ENCODE measurements at regions not wholly inside any gene's neighbourhood (a gene's known extent, or its start where the extent isn't known, plus 50 kb on each side); places are given as distances from the start of the nearest gene placed in this dataset.
"Not testable (repeated sequence)": the region's sequence is repeated elsewhere in the genome, so short reads cannot be mapped to it uniquely, and the experiment has no call there.

DNA sequence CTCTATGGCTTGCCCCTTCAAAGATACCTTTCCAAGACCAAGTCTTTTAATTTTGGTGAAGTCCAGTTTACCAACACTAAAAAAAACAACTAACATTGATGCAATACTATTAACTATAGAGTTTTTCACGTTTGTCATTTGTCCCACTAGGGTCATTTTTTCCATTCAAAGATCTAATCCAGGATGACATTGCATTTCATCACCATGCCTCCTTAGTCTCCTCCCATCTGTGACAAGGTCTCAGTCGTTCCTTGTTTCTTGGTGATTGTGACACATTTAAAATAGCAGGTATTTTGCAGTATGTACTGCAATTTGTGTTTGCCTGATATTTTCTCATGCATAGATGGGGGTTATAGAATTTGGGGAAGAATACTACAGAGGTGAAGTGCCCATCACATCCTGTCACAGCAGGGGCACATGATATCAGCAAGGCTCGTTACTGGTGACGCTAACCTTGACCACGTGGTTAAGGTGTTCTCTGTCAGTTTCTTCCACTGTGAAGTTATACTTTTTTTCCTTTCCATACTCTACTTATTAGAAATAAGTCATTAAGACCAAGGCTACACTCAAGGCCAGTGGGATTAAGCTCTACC, 799.2 kb upstream of the RAB6C start:
- Mint-ChIP-seq H3K4me3 (no peak overlapping the region), H3K4me1 (ENCODE audit: low read depth) (no peaks in the 10 kb centered on the region), H3K27me3 (ENCODE audit: low read depth) (no peaks in the 10 kb centered on the region), H3K36me3 (ENCODE audit: insufficient read depth) (no peaks in the 10 kb centered on the region), H3K9me3 (no peaks in the 10 kb centered on the region)
- DNase-seq (no peak), ATAC-seq (no peak)

- DNase-seq (no peak), ATAC-seq (no peak)
- Mint-ChIP-seq H3K9me3 (no peaks in the 10 kb centered on the region), H3K27me3 (ENCODE audit: low read depth) (no peaks in the 10 kb centered on the region), H3K36me3 (ENCODE audit: insufficient read depth) (no peaks in the 10 kb centered on the region), H3K4me1 (ENCODE audit: low read depth) (no peaks in the 10 kb centered on the region), H3K4me3 (no peak overlapping the region)
Measured at GRCh38 chr2:129181433-129181832, 798.0 kb upstream of the RAB6C start.

DNA sequence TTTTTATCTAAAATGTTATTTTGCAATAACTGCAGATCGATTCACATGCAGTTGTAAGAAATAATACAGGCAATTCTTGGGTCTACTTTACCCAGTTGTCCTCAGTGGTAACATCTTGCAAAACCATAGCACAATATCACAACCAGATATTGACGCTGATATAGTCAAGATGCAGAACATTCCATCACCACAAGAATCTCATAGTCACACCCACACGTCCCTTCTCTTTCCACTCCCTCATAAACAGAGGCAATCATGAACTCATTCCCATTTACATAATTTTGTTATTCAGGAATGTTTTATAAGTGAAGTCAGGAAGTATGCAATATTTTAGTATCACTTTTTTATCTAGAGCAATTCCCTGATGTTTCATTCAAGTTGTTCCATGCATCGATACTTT, 797.5 kb upstream of the RAB6C start:
- ATAC-seq (no peak), DNase-seq (no peak)
- Mint-ChIP-seq H3K4me3 (no peak overlapping the region), H3K4me1 (ENCODE audit: low read depth) (no peaks in the 10 kb centered on the region), H3K9me3 (no peaks in the 10 kb centered on the region), H3K27me3 (ENCODE audit: low read depth) (no peaks in the 10 kb centered on the region), H3K36me3 (ENCODE audit: insufficient read depth) (no peaks in the 10 kb centered on the region)

GRCh38 chr2:129187343-129187742, 792.1 kb upstream of the RAB6C start:
- Mint-ChIP-seq H3K4me3 (no peak overlapping the region), H3K36me3 (ENCODE audit: insufficient read depth) (no peaks in the 10 kb centered on the region), H3K27me3 (ENCODE audit: low read depth) (peaks cover 4% of the 10 kb centered on the region), H3K4me1 (ENCODE audit: low read depth) (no peaks in the 10 kb centered on the region), H3K9me3 (no peaks in the 10 kb centered on the region)
- DNase-seq, result no peak
- no peak for ATAC-seq

GRCh38 chr2:129188451-129188850, 791.0 kb upstream of the RAB6C start:
- ATAC-seq, result no peak
- H3K36me3 Mint-ChIP-seq (ENCODE audit: insufficient read depth), result no peaks in the 10 kb centered on the region
- peaks cover 4% of the 10 kb centered on the region for H3K27me3 Mint-ChIP-seq (ENCODE audit: low read depth)
- no peak for DNase-seq
- no peak overlapping the region for H3K4me3 Mint-ChIP-seq
- H3K4me1 Mint-ChIP-seq (ENCODE audit: low read depth), result no peaks in the 10 kb centered on the region
- H3K9me3 Mint-ChIP-seq, result no peaks in the 10 kb centered on the region

DNA sequence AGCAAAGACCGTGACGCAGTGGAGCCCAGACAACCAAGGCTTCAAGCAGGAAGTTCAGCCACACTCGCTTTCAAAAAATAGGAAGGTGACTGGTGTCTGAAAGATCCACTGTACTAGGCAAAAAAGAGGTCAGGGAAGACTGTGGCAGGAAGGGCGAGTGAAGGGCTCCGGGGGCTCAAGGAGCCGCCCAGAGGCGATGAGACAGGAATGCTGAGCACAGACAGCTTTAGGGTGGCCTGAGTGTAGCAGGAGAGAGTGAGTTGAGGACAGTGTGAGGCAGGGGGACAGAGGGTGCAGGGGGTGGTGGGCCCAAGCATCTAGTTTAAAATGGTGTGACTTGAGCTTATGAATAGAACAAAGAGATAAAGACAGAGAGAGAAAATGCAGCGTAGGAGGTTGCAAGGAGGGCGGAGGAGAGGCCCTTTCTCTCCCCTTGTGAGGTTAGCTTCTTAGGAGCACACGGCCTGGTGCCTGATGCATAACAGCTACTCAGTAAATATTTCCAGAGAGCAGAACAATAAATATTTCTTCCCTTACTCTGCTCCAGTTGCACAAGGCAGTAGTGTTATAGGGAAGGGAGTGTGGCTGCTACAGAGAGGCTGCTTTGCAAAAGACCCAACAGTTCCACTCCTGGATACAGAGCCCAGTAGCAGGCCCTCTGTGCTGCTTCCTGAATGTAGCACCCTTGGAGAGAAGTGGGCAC, 789.7 kb upstream of the RAB6C start:
- Mint-ChIP-seq H3K27me3 (ENCODE audit: low read depth) (peaks cover 4% of the 10 kb centered on the region), H3K4me3 (no peak overlapping the region), H3K36me3 (ENCODE audit: insufficient read depth) (no peaks in the 10 kb centered on the region), H3K4me1 (ENCODE audit: low read depth) (no peaks in the 10 kb centered on the region), H3K9me3 (no peaks in the 10 kb centered on the region)
- ATAC-seq (no peak), DNase-seq (no peak)

GRCh38 chr2:129190494-129190893, 789.0 kb upstream of the RAB6C start:
- no peaks in the 10 kb centered on the region for H3K9me3 Mint-ChIP-seq
- no peak for ATAC-seq
- no peaks in the 10 kb centered on the region for H3K4me1 Mint-ChIP-seq (ENCODE audit: low read depth)
- H3K36me3 Mint-ChIP-seq (ENCODE audit: insufficient read depth), result no peaks in the 10 kb centered on the region
- no peak overlapping the region for H3K4me3 Mint-ChIP-seq
- peaks cover 4% of the 10 kb centered on the region for H3K27me3 Mint-ChIP-seq (ENCODE audit: low read depth)
- DNase-seq, result no peak

- DNase-seq (no peak), ATAC-seq (no peak)
- Mint-ChIP-seq H3K36me3 (ENCODE audit: insufficient read depth) (no peaks in the 10 kb centered on the region), H3K27me3 (ENCODE audit: low read depth) (peaks cover 4% of the 10 kb centered on the region), H3K4me3 (no peak overlapping the region), H3K4me1 (ENCODE audit: low read depth) (no peaks in the 10 kb centered on the region), H3K9me3 (no peaks in the 10 kb centered on the region)
Measured at GRCh38 chr2:129191530-129191929, 787.9 kb upstream of the RAB6C start.

- Mint-ChIP-seq H3K4me1 (ENCODE audit: low read depth) (no peaks in the 10 kb centered on the region), H3K27me3 (ENCODE audit: low read depth) (peaks cover 4% of the 10 kb centered on the region), H3K4me3 (no peak overlapping the region), H3K36me3 (ENCODE audit: insufficient read depth) (no peaks in the 10 kb centered on the region), H3K9me3 (no peaks in the 10 kb centered on the region)
- DNase-seq, result no peak
- ATAC-seq, result no peak
Measured at GRCh38 chr2:129192117-129192516, 787.3 kb upstream of the RAB6C start.

DNA sequence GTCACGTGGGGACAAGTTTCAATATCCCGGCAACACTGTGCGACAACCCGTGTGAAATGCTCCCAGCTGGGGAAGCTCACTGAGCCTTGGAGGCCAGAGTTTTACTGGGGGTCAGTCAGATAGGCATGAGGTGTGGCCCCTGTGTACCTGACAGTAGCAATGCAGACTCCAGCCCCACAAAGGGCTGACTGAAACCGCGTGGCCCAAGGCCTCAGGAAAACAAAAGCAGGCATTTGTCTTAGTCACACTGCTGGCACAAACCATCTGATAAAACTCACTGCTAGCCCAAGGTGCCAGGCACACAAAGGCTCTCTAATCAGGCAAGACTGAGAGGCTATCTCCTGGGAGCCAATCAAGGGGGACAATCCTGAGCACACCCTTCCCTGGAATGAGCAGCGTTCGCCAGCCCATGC, 786.6 kb upstream of the RAB6C start:
- no peaks in the 10 kb centered on the region for H3K36me3 Mint-ChIP-seq (ENCODE audit: insufficient read depth)
- H3K27me3 Mint-ChIP-seq (ENCODE audit: low read depth), result peaks cover 4% of the 10 kb centered on the region
- H3K9me3 Mint-ChIP-seq, result no peaks in the 10 kb centered on the region
- H3K4me1 Mint-ChIP-seq (ENCODE audit: low read depth), result no peaks in the 10 kb centered on the region
- ATAC-seq (no peak), DNase-seq (no peak)
- no peak overlapping the region for H3K4me3 Mint-ChIP-seq

GRCh38 chr2:129193961-129194360, 785.5 kb upstream of the RAB6C start:
- H3K27me3 Mint-ChIP-seq (ENCODE audit: low read depth), result peaks cover 3% of the 10 kb centered on the region
- H3K4me1 Mint-ChIP-seq (ENCODE audit: low read depth), result no peaks in the 10 kb centered on the region
- DNase-seq (no peak), ATAC-seq (no peak)
- no peaks in the 10 kb centered on the region for H3K9me3 Mint-ChIP-seq
- no peak overlapping the region for H3K4me3 Mint-ChIP-seq
- H3K36me3 Mint-ChIP-seq (ENCODE audit: insufficient read depth), result no peaks in the 10 kb centered on the region

GRCh38 chr2:129199501-129199900, 780.0 kb upstream of the RAB6C start:
- H3K4me1 Mint-ChIP-seq (ENCODE audit: low read depth), result no peaks in the 10 kb centered on the region
- no peaks in the 10 kb centered on the region for H3K36me3 Mint-ChIP-seq (ENCODE audit: insufficient read depth)
- no peaks in the 10 kb centered on the region for H3K9me3 Mint-ChIP-seq
- H3K4me3 Mint-ChIP-seq, result no peak overlapping the region
- DNase-seq, result no peak
- no peak for ATAC-seq
- H3K27me3 Mint-ChIP-seq (ENCODE audit: low read depth), result no peaks in the 10 kb centered on the region

- Mint-ChIP-seq H3K36me3 (ENCODE audit: insufficient read depth) (no peaks in the 10 kb centered on the region), H3K4me3 (no peak overlapping the region), H3K4me1 (ENCODE audit: low read depth) (no peaks in the 10 kb centered on the region), H3K9me3 (peaks cover 3% of the 10 kb centered on the region), H3K27me3 (ENCODE audit: low read depth) (no peaks in the 10 kb centered on the region)
- DNase-seq (no peak), ATAC-seq (no peak)
Measured at GRCh38 chr2:129201696-129202095, 777.8 kb upstream of the RAB6C start.

DNA sequence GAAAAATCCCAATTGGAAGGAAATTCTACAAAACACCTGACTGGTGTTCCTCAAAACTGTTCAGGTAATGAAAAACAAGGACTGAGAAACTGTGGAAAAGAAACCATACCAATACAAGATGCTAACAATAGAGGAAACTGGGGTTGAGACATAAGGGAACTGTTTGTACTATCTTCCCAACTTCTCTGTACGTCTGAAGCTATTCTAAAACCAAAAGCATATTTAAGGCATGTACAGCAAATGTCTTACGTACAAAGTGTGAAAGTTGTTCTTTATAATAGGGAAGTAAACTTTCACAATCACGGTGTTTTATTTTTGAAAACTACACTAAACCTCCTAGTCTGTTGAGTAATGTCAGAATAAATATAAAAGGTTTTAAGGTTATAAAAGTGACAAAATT, 776.1 kb upstream of the RAB6C start:
- no peak for DNase-seq
- no peaks in the 10 kb centered on the region for H3K36me3 Mint-ChIP-seq (ENCODE audit: insufficient read depth)
- H3K4me3 Mint-ChIP-seq, result no peak overlapping the region
- H3K4me1 Mint-ChIP-seq (ENCODE audit: low read depth), result no peaks in the 10 kb centered on the region
- no peak for ATAC-seq
- peaks cover 3% of the 10 kb centered on the region for H3K9me3 Mint-ChIP-seq
- H3K27me3 Mint-ChIP-seq (ENCODE audit: low read depth), result peaks cover 3% of the 10 kb centered on the region

- not testable (repeated sequence) for H3K4me3 Mint-ChIP-seq; DNase-seq; H3K4me1 Mint-ChIP-seq (ENCODE audit: low read depth); H3K36me3 Mint-ChIP-seq (ENCODE audit: insufficient read depth); H3K9me3 Mint-ChIP-seq; H3K27me3 Mint-ChIP-seq (ENCODE audit: low read depth); ATAC-seq
Measured at GRCh38 chr2:129204581-129204980, 774.9 kb upstream of the RAB6C start.

Data from activated T-cell treated with anti-CD3 and anti-CD28 coated beads, Interleukin-2, amount 50 U/mL, for 4 hours (primary cell).